Testis (tissue), 2 donors: ENCODE measurements at regions not wholly inside any gene's neighbourhood (a gene's known extent, or its start where the extent isn't known, plus 50 kb on each side); places are given as distances from the start of the nearest gene placed in this dataset.
"Not testable (repeated sequence)": the region's sequence is repeated elsewhere in the genome, so short reads cannot be mapped to it uniquely, and the experiment has no call there.

Experiments
- POLR2A ChIP-seq: fragments of 450-650 bp; IDR thresholded peaks from one replicate; pipeline ENCODE4 v1.6.1; 2017; ENCODE audit warnings: antibody characterized with exemption, mild to moderate bottlenecking, moderate library complexity
- TF ChIP-seq, protein P1 (sequence below), 3 experiments: fragments of 450-650 bp in 2 of 3; fragments of 200-600 bp in 1 of 3; sonication (generic) in 1 of 3; IDR thresholded peaks; one replicate each; pipeline ENCODE4 v1.5.1; 2016 to 2019; ENCODE audit warnings: antibody characterized with exemption in 3 of 3, mild to moderate bottlenecking in 2 of 3, moderate library complexity in 1 of 3

DNA sequence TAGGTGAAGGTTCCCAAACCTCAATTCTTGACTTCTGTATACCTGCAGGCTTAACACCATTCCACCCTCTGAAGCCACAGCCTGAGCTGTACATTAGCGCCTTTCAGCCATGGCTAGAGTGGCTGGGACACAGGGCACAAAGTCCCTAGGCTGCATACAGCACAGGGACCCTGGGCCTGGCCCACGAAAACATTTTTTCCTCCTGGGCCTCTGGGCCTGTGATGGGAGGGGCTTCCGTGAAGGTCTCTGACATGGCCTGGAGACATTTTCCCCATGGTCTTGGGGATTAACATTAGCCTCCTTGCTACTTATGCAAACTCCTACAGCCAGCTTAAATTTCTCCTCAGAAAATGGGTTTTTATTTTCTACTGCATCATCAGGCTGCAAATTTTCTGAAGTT is 195.2 kb upstream of the NR3C2 start:
- TF ChIP-seq, protein P1, sequence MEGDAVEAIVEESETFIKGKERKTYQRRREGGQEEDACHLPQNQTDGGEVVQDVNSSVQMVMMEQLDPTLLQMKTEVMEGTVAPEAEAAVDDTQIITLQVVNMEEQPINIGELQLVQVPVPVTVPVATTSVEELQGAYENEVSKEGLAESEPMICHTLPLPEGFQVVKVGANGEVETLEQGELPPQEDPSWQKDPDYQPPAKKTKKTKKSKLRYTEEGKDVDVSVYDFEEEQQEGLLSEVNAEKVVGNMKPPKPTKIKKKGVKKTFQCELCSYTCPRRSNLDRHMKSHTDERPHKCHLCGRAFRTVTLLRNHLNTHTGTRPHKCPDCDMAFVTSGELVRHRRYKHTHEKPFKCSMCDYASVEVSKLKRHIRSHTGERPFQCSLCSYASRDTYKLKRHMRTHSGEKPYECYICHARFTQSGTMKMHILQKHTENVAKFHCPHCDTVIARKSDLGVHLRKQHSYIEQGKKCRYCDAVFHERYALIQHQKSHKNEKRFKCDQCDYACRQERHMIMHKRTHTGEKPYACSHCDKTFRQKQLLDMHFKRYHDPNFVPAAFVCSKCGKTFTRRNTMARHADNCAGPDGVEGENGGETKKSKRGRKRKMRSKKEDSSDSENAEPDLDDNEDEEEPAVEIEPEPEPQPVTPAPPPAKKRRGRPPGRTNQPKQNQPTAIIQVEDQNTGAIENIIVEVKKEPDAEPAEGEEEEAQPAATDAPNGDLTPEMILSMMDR (IDR thresholded peaks at IDR 0.05): not testable (repeated sequence)
- not testable (repeated sequence) for TF ChIP-seq POLR2A
